H1 (cell line): ENCODE measurements at regions not wholly inside any gene's neighbourhood (a gene's known extent, or its start where the extent isn't known, plus 50 kb on each side); places are given as distances from the start of the nearest gene placed in this dataset.

Experiments used
- JUN ChIP-seq: IDR thresholded peaks from 2 replicates; pipeline ENCODE4 v1.6.1; 2011; ENCODE audit warnings: low read depth, mild to moderate bottlenecking, improper control_type of control experiment, low read length
- RXRA ChIP-seq: IDR thresholded peaks from 2 replicates; pipeline ENCODE4 v1.6.1; 2011; ENCODE audit warnings: low read depth, mild to moderate bottlenecking, low read length, moderate library complexity; ENCODE audit not compliant: insufficient read depth
- USF2 ChIP-seq: IDR thresholded peaks from 2 replicates; pipeline ENCODE4 v1.6.1; 2011; ENCODE audit warnings: low read length, improper control_type of control experiment
- TF ChIP-seq, protein P1 (sequence below): IDR thresholded peaks from 2 replicates; pipeline ENCODE4 v1.6.1; 2012; ENCODE audit warnings: inconsistent platforms

DNA sequence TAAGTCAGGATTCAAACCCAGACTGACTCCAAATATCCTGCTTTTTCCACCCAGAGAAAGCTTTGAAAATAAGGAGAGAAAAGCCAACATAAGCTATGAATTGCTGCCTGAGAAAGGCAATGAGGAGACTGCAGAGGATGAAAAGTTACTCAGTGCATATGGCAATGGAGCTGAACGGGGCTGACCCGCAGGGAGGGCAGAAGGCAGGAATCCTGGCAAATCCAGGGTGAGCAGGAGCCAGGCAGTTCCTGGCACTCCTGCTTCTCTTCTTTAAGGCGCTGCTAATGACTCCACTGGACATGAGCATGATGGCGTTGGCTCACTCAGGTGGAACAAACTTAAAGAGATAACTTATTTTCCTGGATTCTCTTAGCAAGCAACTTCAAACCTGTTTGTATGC lies 95.2 kb upstream of the TMCC3 start (continued):
- TF ChIP-seq USF2 (no peak), JUN (no peak), RXRA (no peak)
- TF ChIP-seq, protein P1, sequence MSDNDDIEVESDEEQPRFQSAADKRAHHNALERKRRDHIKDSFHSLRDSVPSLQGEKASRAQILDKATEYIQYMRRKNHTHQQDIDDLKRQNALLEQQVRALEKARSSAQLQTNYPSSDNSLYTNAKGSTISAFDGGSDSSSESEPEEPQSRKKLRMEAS = no peak
